ENCODE measurements at regions not wholly inside any gene's neighbourhood (a gene's known extent, or its start where the extent isn't known, plus 50 kb on each side); places are given as distances from the start of the nearest gene placed in this dataset.

DNA sequence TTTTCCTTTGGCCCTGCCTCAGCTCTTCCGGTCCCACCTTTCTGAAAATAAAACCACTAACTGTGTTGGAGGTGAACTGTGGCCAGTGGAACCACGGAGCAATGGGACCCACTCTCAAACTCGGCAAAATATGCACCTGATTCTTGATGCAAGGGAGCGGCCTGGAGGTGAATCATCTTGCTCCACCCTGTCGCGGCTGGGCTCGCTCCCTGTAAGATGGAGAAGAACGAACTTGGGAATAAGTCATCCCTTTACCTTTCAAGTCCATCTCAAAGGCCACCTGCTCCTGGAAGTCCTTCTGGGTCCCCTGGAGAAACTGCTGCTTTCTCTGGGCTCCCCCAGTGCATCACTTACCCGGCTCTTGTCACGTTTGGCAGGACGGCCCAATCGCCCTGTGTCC lies 309.9 kb downstream of the BCL11B start (continued):
- TF ChIP-seq, protein P1, sequence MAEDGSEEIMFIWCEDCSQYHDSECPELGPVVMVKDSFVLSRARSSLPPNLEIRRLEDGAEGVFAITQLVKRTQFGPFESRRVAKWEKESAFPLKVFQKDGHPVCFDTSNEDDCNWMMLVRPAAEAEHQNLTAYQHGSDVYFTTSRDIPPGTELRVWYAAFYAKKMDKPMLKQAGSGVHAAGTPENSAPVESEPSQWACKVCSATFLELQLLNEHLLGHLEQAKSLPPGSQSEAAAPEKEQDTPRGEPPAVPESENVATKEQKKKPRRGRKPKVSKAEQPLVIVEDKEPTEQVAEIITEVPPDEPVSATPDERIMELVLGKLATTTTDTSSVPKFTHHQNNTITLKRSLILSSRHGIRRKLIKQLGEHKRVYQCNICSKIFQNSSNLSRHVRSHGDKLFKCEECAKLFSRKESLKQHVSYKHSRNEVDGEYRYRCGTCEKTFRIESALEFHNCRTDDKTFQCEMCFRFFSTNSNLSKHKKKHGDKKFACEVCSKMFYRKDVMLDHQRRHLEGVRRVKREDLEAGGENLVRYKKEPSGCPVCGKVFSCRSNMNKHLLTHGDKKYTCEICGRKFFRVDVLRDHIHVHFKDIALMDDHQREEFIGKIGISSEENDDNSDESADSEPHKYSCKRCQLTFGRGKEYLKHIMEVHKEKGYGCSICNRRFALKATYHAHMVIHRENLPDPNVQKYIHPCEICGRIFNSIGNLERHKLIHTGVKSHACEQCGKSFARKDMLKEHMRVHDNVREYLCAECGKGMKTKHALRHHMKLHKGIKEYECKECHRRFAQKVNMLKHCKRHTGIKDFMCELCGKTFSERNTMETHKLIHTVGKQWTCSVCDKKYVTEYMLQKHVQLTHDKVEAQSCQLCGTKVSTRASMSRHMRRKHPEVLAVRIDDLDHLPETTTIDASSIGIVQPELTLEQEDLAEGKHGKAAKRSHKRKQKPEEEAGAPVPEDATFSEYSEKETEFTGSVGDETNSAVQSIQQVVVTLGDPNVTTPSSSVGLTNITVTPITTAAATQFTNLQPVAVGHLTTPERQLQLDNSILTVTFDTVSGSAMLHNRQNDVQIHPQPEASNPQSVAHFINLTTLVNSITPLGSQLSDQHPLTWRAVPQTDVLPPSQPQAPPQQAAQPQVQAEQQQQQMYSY (CRISPR knock-in tag; IDR thresholded peaks at IDR 0.05): no peak
- no peak for TF ChIP-seq TEAD1 (CRISPR knock-in tag; IDR thresholded peaks at IDR 0.05)
- TF ChIP-seq SMAD4 (CRISPR knock-in tag; IDR thresholded peaks at IDR 0.05): no peak
- TF ChIP-seq, protein P2, sequence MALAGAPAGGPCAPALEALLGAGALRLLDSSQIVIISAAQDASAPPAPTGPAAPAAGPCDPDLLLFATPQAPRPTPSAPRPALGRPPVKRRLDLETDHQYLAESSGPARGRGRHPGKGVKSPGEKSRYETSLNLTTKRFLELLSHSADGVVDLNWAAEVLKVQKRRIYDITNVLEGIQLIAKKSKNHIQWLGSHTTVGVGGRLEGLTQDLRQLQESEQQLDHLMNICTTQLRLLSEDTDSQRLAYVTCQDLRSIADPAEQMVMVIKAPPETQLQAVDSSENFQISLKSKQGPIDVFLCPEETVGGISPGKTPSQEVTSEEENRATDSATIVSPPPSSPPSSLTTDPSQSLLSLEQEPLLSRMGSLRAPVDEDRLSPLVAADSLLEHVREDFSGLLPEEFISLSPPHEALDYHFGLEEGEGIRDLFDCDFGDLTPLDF (CRISPR knock-in tag; IDR thresholded peaks at IDR 0.05): no peak
- TF ChIP-seq TP53 (CRISPR knock-in tag; IDR thresholded peaks at IDR 0.05): no peak
- TF ChIP-seq NR3C1 (CRISPR knock-in tag; conservative IDR thresholded peaks at IDR 0.05; ENCODE audit: low read depth): no peak
- no peak for TF ChIP-seq CBFB (CRISPR knock-in tag; IDR thresholded peaks at IDR 0.05; ENCODE audit: low read depth)
- TF ChIP-seq ZNF671 (CRISPR knock-in tag; IDR thresholded peaks at IDR 0.05): no peak
- TF ChIP-seq, protein P3, sequence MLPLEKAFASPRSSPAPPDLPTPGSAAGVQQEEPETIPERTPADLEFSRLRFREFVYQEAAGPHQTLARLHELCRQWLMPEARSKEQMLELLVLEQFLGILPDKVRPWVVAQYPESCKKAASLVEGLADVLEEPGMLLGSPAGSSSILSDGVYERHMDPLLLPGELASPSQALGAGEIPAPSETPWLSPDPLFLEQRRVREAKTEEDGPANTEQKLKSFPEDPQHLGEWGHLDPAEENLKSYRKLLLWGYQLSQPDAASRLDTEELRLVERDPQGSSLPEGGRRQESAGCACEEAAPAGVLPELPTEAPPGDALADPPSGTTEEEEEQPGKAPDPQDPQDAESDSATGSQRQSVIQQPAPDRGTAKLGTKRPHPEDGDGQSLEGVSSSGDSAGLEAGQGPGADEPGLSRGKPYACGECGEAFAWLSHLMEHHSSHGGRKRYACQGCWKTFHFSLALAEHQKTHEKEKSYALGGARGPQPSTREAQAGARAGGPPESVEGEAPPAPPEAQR (CRISPR knock-in tag; IDR thresholded peaks at IDR 0.05): no peak
- no peak for TF ChIP-seq ATF1 (CRISPR knock-in tag; IDR thresholded peaks at IDR 0.05)
- TF ChIP-seq ZNF317 (CRISPR knock-in tag; IDR thresholded peaks at IDR 0.05; ENCODE audit: borderline replicate concordance, low read depth): no peak

DNA sequence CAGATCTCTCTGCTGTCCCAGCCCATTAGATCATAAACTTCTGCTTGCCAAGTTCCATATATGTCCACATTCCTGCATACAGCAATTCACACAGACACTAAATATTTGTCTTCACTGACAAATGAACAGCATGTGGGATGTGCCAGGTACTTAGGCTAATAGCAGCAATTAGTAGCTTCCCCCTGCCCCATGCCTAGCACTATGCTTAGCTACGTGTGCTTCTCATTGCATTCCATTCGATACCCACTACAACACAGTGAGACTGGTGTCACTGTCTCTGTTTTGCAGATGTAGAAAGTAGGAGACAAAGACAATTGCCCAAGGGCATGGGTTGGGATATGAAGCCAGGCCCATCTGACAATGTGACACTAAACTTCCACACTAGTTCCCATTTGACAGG lies 308.4 kb downstream of the BCL11B start:
- DNase-seq (ENCODE audit: low spot score): no peak
- POLR2A ChIA-PET: no interaction called here
- Mint-ChIP-seq H3K4me1 (peaks cover 13% of the 10 kb centered on the region), H3K9me3 (peaks cover 7% of the 10 kb centered on the region), H3K4me3 (no peak overlapping the region), H3K27ac (no peak overlapping the region), H3K27me3 (ENCODE audit: low read depth) (no peaks in the 10 kb centered on the region; the same call in 1 of the 2 replicates), H3K36me3 (no peaks in the 10 kb centered on the region)
- ATAC-seq: peak; percentile 56; the same call in 1 of the 2 replicates
- CTCF ChIA-PET: no interaction called here
- TF ChIP-seq PRRX2 (CRISPR knock-in tag; IDR thresholded peaks at IDR 0.05): no peak
- no peak for TF ChIP-seq FOXJ3 (CRISPR knock-in tag; IDR thresholded peaks at IDR 0.05; ENCODE audit: borderline replicate concordance)
- TF ChIP-seq JUN (CRISPR knock-in tag; IDR thresholded peaks at IDR 0.05): no peak
- no peak for TF ChIP-seq GABPB1 (CRISPR knock-in tag; IDR thresholded peaks at IDR 0.05)
- TF ChIP-seq JAZF1 (CRISPR knock-in tag; IDR thresholded peaks at IDR 0.05): no peak
- TF ChIP-seq, protein P4, sequence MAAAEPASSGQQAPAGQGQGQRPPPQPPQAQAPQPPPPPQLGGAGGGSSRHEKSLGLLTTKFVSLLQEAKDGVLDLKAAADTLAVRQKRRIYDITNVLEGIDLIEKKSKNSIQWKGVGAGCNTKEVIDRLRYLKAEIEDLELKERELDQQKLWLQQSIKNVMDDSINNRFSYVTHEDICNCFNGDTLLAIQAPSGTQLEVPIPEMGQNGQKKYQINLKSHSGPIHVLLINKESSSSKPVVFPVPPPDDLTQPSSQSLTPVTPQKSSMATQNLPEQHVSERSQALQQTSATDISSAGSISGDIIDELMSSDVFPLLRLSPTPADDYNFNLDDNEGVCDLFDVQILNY (CRISPR knock-in tag; IDR thresholded peaks at IDR 0.05): no peak
- no peak for TF ChIP-seq CREM (CRISPR knock-in tag; IDR thresholded peaks at IDR 0.05)
- TF ChIP-seq MYBL2 (CRISPR knock-in tag; IDR thresholded peaks at IDR 0.05): no peak

DNA sequence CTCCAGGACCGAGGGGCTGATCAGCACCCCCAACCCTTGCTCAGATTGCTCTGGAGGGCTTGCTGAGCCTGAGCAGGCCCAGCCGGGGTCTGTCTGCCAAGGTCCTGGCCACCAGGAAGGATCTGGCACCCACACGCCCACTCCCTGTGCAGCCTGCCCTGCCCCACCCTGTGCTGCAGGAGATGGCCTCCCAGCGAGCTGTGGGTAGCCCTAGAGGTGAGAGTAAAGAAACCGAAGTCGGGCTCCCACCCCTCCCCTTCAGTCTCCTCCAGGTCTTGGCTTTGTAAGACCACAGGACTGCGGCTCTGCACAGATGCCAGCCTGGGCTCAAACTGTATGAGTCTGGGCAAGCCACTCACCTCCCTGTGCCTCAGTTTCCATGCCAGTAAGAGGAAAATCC lies 307.8 kb downstream of the BCL11B start:
- H3K4me3 Mint-ChIP-seq: no peak overlapping the region
- H3K27ac Mint-ChIP-seq: no peak overlapping the region
- peaks cover 13% of the 10 kb centered on the region for H3K4me1 Mint-ChIP-seq
- ATAC-seq (no peak; the same call in 1 of the 2 replicates), DNase-seq (ENCODE audit: low spot score) (no peak)
- POLR2A ChIA-PET: no interaction called here
- peaks cover 8% of the 10 kb centered on the region for H3K9me3 Mint-ChIP-seq
- no peaks in the 10 kb centered on the region for H3K36me3 Mint-ChIP-seq
- CTCF ChIA-PET: no interaction called here
- no peaks in the 10 kb centered on the region; the same call in 1 of the 2 replicates for H3K27me3 Mint-ChIP-seq (ENCODE audit: low read depth)
- TF ChIP-seq ZNF121 (CRISPR knock-in tag; IDR thresholded peaks at IDR 0.05) (no peak), TCF7 (CRISPR knock-in tag; IDR thresholded peaks at IDR 0.05; ENCODE audit: low read depth) (no peak), ZNF263 (CRISPR knock-in tag; IDR thresholded peaks at IDR 0.05; ENCODE audit: low read depth) (no peak), JUN (CRISPR knock-in tag; IDR thresholded peaks at IDR 0.05) (no peak), ZNF232 (CRISPR knock-in tag; IDR thresholded peaks at IDR 0.05) (no peak), FOXP1 (CRISPR knock-in tag; IDR thresholded peaks at IDR 0.05; ENCODE audit: borderline replicate concordance) (no peak), CREM (CRISPR knock-in tag; IDR thresholded peaks at IDR 0.05) (no peak)
- TF ChIP-seq, protein P1 (CRISPR knock-in tag; IDR thresholded peaks at IDR 0.05): no peak
- TF ChIP-seq, protein P5, sequence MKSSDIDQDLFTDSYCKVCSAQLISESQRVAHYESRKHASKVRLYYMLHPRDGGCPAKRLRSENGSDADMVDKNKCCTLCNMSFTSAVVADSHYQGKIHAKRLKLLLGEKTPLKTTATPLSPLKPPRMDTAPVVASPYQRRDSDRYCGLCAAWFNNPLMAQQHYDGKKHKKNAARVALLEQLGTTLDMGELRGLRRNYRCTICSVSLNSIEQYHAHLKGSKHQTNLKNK (CRISPR knock-in tag; IDR thresholded peaks at IDR 0.05): no peak

Data from WTC11 (cell line).